Hypothalamus (tissue), 51 donors: ENCODE measurements at regions not wholly inside any gene's neighbourhood (a gene's known extent, or its start where the extent isn't known, plus 50 kb on each side); places are given as distances from the start of the nearest gene placed in this dataset.

Source experiments
- DNase-seq, 51 donors: peaks; one replicate each; lab custom pipeline; 2025; lab: John Stamatoyannopoulos, UW

- peak in 45 of 51 donors; percentile 6 to 94 (median 64) for DNase-seq
These were observed 143.9 kb upstream of the STC2 start for GRCh38 chr5:173472164-173472563.

DNA sequence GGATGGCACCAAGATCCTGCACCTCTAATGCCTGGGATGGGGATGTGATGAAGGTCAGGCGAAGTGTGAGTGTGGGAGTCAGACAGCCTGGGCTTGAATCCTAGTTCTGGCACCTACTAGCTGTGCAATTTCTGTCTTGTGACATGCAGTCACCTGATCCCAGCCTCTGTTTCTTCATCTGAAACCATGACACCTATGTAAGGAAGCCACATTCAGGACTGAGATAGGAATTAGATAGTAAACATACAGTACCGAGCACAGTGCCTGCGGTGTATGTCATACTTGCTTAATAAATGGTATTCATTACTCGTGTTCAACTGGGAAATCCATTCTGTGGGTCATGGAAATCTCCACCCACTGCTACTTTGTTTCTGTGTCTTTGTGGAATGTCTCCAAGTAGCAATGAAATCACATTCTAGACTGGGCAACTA is 140.6 kb upstream of the STC2 start:
- no peak for DNase-seq

DNA sequence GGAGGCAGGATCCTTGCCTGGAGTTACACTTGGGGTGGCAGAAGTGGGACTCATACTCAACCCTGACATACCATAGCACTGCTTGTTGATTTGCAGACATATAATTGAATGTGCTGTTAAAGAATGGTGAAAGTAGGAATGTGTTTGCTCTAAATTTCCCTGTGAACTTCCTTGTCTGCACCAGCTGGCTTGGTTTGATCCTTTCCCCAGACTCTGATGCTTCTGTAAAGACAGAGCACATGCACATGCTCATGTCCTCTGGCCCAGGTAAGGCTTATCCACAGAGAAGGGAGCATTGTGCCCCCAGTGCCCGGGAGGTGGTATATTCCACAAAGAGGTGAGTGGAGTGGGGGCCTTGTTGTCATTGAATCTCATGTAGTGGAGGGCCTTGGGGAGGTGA is 138.0 kb upstream of the STC2 start:
- DNase-seq = no peak

DNA sequence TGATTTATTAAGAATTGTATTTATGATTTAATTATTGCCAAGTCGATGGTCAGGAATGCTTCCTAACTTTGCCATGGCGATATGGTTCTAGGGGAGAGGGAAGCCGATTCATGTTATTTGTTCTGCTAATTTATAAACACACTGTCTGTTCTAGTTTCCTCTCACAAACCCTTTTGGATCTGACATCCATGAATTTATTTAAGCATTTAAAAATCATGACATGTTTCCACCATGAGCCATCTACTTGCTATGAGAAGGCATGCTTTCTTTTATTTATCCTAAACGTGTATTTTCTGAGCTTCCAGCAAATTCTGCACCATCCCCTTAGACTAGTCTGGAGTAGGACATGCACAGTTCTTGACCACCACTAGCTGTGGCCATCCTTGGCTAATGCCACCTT is 136.6 kb upstream of the STC2 start:
- no peak for DNase-seq

- DNase-seq = no peak
These were observed 135.0 kb upstream of the STC2 start for GRCh38 chr5:173463207-173463606.

GRCh38 chr5:173458828-173459609 is 130.8 kb upstream of the STC2 start:
- no peak for DNase-seq

DNA sequence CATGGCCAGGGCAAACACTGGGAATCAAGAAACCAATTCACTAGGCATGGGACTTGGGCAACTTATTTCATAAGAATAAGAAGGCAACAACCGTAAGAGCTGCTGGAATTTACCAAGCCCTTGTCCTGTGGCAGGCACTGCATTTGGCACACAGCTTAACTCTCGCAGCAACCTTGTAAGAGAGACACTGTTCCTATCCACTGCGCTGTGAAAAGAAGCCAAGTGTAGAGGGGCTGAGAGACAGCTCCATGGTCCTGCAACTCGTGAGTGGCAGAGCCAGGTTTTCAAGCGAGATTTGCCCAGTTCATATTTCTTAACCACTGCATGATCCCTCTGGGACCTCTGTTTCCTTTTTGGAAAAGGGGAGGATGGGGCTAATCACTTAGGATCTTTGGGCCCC is 129.3 kb upstream of the STC2 start:
- DNase-seq = peak in 1 of 51 donors; percentile 21

- no peak for DNase-seq
These were observed 128.5 kb upstream of the STC2 start for GRCh38 chr5:173456751-173457171.

DNA sequence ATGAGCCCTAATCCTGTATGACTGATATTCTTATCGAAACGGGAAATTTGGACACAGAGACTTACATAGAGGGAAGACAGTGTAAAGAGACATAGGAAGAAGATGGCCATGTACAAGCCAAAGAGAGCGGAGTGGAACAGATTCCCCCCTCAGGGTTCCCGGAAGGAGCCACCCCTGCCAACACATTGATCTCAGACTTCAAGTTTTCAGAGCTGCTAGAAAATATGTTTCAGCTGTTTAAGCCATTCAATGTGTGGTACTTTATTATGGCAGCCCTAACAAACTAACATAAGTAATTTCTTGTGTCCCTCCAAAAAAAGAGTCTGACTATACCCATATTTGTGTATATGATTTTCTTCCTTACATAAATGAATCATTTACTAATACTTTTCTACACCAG is 128.0 kb upstream of the STC2 start:
- DNase-seq = no peak

- DNase-seq = no peak
These were observed 127.4 kb upstream of the STC2 start for GRCh38 chr5:173455599-173455957.

GRCh38 chr5:173454736-173455598 is 126.8 kb upstream of the STC2 start:
- DNase-seq = no peak

GRCh38 chr5:173454361-173454735 is 126.1 kb upstream of the STC2 start:
- DNase-seq = no peak

GRCh38 chr5:173453167-173453566 is 125.0 kb upstream of the STC2 start:
- DNase-seq = no peak

- DNase-seq = no peak
These were observed 124.1 kb upstream of the STC2 start for GRCh38 chr5:173452119-173452905.

GRCh38 chr5:173451651-173452050 is 123.4 kb upstream of the STC2 start:
- no peak for DNase-seq

DNA sequence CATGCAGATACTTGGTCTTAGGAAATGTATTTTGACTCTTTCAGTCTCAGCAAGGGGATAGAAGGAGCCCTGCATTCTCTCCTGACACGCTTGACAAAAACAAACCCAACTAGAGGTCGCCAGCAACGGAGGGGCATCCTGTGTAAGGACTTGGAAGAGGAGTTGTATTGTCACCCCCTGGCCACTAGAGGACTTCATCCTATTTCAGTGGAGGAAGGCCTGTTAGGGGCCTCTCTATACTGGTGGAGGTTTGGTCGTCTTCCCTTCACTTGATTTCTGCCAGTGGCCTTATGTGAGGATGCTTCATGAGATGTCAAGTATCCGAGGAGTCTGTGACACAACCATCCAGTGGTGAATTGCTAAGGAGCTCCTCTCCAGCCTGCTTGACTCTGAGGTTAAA is 122.8 kb upstream of the STC2 start:
- DNase-seq = peak in 2 of 51 donors; percentile 4 to 5

DNA sequence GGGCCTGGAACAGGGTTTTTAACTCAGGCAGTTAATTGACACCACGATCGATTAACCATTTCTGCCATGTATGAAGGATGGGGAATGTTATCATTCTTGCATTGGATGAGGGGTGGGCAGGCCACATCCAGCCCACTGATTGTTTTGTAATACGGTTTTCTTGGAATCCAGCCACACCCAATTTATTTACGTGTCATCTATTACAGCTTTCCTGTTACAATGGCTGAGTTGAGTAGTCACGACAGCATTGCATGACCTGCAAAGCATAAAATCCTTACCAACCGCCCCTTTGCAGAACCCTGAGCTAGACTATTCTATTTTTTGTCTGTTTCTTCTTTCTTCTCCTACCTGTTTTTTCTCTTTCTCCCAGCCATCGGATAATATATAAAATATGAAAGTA is 122.0 kb upstream of the STC2 start:
- no peak for DNase-seq

- DNase-seq = no peak
These were observed 120.6 kb upstream of the STC2 start for GRCh38 chr5:173448856-173449255.

DNA sequence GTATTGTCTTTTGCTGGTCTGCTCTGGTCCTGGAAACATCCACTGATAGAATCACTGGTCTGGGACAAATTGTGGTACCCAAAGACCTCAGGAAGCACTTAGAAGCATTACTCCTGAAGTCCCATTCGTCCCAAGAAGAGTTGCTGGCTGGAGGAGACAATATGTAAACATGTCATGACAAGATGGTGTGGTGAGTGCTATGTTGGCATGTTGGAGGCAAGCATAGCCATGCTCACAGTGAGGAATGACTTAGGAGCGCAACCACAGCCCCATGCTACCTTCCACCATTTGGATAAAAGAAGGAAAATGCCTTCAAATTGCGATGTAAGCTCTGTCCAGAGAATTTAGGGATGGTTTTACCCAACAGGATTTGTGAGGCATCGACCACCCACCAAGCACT is 115.8 kb upstream of the STC2 start:
- no peak for DNase-seq

DNA sequence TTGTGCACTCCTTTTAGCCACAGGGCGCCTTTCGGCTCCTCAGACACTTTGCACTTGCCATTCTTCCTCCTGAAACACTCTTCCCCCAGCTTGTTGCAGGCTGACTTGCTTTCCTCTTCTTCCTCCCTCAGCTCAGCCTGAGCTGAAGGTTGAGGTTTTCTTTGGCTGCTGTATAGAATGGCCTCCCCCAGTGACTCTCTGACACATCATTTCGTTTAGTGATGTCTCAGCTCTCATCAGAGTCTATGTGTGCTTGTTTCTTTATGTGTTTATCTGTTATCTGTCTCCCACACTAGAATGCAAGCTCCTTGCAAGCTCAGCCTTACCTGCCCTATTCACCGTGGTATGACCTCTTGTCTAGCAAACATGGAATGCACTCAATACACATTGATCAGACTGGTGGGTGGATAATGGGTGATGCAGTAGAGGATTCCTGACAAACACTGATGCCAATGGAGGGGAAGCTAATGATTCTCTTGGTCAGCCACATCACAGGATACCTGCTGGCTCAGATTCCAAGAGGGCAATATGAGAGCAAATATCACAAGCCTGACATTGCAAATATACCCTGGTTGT is 112.9 kb upstream of the STC2 start:
- no peak for DNase-seq

DNA sequence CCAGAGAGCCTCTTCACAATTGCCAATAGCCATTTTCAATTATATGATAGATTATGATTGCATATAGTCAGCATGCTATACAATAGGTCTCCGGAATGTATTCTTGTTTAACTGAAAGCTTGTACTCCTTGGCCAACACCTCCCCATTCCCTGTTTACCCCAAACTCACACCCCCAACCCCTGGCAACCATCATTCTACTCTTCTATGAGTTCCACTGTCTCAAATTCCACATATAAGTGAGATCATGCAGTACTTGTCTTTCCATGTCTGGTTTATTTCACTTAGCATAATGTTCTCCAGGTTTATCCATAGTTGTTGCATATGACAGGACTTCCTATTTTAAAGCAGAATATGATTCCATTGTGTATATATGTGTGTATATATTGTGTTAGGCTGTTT is 110.7 kb upstream of the STC2 start:
- DNase-seq = no peak
